Suppressor macrophage (primary cell): ENCODE measurements at regions not wholly inside any gene's neighbourhood (a gene's known extent, or its start where the extent isn't known, plus 50 kb on each side); places are given as distances from the start of the nearest gene placed in this dataset.

Experiments used
- DNase-seq, 4 experiments: peaks; one replicate each; pipeline ENCODE4 v3.0.0-alpha.2; 2020 to 2022

- DNase-seq, result no peak
Observed at GRCh38 chr18:27750923-27751322, 426.0 kb downstream of the CDH2 start.

GRCh38 chr18:27750014-27750413 is 426.9 kb downstream of the CDH2 start:
- DNase-seq, result peak in 2 of 4 experiments; percentile 3

DNA sequence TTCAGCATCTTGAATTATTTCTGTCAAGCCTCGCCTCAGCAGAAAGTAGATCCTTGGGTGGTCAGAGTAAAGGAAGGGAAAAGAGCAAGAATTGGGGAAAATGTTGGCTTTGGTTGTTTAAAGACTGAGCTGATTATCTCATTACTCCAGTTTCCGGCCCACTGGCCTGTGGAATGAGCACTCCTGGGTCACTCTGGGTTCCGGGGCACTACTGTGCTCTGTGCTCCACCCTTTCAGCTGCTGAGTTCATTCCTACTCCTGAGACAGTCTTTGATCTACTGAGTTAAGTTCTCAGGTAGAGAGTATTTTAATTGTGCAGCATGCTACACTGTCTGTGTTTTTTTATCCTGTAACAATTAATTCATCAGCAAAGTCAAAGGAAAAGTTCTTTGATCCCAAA is 427.7 kb downstream of the CDH2 start:
- DNase-seq, result no peak

DNA sequence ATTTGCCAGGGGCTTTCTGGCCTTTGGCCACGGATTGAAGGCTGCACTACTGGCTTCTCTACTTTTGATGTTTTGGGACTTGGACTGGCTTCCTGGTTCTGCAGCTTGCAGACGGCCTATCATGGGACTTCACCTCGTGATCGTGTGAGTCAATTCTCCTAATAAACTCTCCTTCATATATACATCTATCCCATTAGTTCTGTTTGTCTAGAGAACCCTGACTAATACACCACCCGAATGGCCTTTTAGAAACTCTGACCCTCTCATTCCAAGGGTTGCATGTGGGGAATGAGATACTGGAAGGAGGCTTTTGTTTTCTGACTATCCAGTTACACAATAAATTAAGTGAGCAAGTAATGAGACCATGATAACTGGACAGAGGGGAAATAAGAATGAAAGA is 430.7 kb downstream of the CDH2 start:
- DNase-seq, result no peak

GRCh38 chr18:27735117-27735516 is 441.8 kb downstream of the CDH2 start:
- DNase-seq, result no peak

- DNase-seq, result no peak
Observed at GRCh38 chr18:27731211-27731610, 445.7 kb downstream of the CDH2 start.

GRCh38 chr18:27728659-27729058 is 448.3 kb downstream of the CDH2 start:
- DNase-seq, result no peak

DNA sequence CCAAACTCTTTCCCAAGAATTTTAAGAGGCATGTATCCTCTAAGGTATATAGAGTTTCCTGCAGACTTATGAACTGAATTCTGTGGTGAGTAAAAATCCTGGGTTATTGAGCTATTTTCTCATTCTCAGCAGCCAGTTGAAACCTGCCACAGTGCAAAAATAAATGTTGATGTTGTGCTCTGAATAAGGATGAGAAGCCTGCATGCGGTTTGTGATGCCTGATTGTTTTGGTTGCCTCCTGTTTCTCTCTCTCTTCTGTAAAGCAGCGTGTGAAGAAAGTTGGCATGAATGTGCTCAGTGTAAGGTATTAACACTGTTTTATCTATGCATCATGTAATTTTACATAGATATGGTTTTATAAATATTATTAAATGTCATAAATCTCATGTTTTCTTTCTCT is 452.6 kb downstream of the CDH2 start:
- no peak for DNase-seq

DNA sequence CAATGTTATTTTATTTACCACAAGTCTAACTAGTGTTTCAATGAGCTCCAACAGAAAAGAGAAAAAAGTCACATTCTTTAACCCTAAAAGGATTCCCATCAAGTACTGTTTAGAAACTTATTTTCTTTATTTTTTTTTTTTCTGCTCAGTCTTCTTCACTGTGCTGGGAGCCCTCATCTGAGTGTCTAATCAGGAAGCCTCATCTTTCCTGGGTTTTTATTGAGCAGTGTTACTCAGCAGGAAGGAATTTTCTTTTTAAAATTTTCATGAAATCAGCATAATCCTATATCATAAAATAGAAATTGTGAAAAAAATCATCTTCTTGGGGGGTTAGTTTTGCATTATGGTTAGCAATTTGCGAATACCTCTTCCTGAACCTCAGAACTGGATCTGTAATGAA is 453.8 kb downstream of the CDH2 start:
- DNase-seq, result no peak

GRCh38 chr18:27719680-27720079 is 457.2 kb downstream of the CDH2 start:
- no peak for DNase-seq

DNA sequence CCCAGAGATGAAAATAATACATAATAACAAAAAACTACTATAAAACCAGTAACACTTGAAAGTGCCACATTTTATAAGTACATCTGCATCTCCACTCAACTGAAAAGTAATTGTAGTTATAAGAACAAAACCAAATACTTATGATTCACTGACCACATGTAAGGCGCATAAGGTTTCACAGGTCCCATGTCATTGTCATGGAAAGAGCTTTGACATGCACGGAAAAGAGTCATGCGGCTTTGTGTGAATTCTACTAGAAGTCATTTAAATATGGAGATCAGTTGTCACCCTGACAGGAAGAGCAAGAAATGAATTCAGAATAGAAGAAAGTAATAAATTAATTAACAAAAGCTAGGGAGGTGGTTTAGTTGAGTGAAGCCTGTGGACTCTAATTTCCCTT is 459.1 kb downstream of the CDH2 start:
- no peak for DNase-seq

DNA sequence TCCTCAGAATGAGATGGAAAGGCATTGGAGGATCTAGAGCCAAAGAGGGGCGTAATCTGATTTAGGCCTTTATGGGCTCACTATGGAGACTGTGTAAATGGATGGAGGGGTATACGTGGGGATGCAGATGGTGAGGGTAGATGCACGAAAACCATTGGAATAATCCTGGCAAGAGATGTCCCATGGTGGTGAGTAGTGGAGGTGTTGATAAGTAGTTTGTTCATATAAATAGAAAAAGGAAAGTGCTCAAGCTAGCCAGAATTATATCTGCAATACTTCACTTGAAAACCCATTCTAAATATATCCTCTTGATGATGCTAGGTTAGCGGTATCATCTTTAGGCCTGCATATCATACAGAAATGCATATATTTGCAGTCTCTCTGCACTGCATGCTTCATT is 459.7 kb downstream of the CDH2 start:
- DNase-seq, result no peak

DNA sequence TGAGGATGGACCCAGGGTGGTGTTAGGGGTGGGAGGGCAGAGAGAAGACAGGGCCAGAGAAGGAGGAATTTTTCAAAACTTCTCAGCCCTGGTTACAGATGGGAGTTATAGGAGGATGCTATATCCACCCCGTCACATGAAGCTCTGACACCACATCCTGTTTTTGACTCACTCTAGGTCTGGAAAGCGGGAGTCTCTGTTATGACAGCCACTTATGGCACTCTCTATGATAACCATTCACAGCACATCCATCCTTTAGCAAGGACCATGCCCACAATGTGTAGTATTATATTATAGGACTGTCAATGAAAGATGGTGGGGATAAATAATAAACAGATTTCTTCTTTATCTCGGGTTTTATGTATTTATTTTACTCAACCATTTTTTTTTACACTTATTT is 461.2 kb downstream of the CDH2 start:
- no peak for DNase-seq

GRCh38 chr18:27713738-27714095 is 463.2 kb downstream of the CDH2 start:
- no peak for DNase-seq

DNA sequence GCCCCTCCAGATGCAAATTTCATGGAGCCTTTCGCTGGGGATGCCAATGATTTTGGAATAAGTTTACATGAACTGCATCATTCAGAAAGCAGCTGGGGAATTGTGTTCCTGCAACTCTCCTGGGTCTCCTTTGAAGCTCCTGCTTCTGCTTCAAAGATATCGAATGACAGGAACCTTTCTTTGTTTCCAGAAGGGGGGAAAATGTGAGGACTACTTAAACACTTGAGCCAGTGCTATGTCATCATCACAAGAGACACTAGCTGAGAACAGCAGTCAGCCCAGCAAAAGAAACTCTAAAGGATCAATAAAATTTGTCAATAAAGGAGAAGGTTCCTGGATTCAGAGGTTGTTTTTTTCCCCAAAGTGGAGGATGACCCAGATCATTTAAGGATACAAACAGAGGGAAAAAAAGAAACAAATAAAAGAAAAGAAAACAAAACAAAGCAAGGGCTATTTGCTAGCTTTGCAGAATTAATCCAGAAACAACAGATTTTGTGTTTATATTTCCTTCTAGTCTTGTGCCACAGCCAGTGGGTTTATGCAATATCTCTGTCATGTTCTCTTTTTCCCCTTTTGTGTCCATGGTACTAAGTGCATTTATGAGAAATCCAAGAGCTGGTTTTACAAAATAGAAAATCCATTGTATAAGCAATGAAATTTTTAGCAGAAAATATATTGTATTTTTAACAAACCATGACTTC is 463.7 kb downstream of the CDH2 start:
- no peak for DNase-seq

GRCh38 chr18:27712066-27712465 is 464.9 kb downstream of the CDH2 start:
- no peak for DNase-seq

GRCh38 chr18:27711382-27711781 is 465.5 kb downstream of the CDH2 start:
- DNase-seq, result no peak

DNA sequence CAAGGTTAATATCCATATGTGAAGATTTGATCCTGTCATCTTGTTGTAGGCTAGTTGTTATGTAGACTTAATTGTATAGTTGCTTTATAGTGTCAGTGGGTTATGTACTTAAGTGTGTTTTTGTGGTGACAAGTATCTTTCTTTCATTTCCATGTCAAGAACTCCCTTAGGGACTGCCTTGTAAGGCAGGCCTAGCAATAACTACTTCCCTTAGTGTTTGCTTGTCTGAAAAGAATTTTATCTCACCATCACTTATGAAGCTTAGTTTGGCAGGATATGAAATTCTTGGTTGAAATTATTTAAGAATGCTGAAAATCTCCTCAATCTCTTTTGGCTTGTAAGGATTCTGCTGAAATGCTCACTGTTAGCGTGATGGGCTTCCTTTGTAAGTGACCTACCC is 467.6 kb downstream of the CDH2 start:
- no peak for DNase-seq

GRCh38 chr18:27707201-27707600 is 469.7 kb downstream of the CDH2 start:
- DNase-seq, result no peak

DNA sequence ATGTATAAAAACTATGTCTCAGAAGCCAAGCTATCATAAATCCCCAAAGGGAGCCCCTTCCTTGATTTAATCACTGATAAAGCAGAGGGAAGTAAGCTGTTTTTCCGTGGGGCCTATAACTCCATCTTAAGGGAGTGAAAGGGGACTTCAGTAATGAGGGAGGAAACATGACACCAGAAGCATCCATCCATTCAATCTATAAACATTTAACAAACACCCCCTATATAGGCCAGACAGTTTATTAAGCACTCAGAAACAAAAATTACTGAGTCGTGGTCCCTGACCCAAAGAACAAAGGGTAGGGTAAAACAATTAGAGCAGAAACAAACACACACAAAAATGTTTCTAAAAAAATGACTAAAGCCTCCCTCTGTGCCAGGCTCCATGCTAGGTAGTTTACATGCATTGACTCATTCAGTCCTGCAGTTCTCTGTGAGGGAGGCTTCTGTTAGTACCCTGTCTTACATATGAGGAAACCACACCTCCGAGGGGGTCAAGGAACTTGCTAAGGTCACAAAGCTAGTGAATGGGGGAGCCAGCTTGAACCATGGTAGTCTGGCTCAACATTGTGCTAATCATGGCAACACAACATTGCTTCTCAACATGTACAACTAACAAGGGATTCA is 472.1 kb downstream of the CDH2 start:
- DNase-seq, result no peak

DNA sequence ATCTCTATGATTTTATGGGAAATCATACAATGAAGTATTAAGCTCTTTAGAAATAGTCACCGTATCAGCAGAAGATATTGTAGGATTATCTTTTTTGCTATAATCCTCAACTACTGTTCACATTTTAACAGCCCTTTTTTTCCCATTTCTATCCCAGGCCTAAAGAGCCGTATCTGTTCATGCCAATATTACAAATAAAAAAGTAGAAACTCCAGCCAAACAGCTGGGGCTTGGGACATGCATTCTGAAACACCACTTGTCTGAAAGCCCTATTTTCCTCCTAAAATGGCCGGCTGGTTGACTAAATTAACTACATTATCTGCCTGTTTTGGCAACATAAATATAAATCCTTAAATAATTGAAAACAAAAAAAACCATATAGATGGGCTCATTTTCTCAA is 477.8 kb downstream of the CDH2 start:
- DNase-seq, result no peak

DNA sequence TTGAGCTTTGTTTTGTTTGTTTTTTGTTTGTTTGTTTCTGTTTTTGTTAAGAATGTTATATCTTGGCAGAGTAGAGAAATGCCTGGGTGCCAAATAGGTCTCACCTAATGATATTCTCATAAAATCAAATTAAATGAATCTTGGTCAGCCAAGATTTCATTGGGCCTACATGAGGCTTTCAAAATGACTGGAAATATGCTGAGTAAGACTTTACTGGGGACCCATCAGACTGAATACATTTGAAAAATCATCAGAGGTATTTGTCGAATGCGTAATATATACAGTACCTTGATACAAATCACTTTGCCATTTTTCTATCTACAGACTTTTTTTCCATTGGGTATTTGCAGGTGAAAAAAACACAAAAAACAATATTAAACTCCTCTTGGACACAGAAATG is 480.8 kb downstream of the CDH2 start:
- no peak for DNase-seq

DNA sequence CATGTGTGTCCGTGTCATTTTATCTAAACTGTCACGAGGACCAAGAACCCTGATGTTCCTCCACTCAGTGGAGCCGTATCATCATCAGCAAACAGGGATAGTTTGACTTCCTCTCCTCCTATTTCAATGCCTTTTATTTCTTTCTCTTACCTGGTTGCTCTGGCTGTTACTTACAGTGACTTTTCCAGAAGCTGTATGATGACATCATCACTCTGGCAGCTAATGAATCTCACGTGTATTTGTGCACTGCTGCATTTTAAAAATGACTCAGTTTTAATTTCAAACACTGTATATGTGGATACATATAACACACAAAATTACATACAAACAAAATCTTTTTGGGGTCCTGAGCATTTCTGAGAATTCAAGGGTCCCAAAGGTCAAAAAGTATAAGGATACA is 481.4 kb downstream of the CDH2 start:
- DNase-seq, result no peak

DNA sequence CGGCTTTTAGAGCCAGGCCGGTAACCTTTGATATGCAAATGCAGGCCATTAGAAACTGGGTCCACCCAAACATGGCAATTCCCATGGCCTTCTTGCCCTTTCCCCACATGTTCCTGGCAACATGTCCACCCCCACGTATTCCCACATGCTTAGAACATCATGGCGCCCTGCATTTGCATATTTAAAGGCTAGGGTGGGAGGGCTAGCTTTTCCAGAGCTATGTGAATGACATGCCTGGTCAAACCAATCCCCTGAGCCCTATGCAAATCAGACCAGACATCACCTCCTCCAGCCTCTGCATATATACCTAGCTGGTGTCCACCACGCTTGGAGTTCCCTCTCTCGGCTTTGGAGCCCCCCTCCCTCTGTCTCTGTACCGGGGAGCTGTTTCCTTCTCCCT is 481.9 kb downstream of the CDH2 start:
- no peak for DNase-seq

DNA sequence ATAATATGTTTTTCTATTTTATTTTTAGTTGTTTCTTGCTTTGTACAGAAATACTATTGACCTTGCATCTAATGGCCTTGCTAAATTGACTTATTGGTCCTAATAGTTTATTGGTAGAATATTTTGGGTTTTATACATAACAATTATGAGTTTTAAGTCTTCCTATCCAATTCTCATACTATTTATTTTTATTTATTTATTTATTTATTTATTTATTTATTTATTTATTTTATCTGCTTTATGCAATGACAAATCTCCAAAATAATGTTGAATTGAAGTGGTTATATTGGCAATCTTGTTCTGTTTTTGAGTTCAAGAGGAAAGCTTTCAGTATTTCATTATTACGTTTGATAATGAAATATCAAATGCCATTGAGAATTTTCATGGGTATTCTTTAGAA is 488.3 kb downstream of the CDH2 start:
- DNase-seq, result no peak
